Liver (tissue), 3 donors: ENCODE measurements at regions not wholly inside any gene's neighbourhood (a gene's known extent, or its start where the extent isn't known, plus 50 kb on each side); places are given as distances from the start of the nearest gene placed in this dataset.

Experiments
- ATF3 ChIP-seq: IDR thresholded peaks from 2 replicates; pipeline ENCODE4 v1.6.1; 2016; ENCODE audit warnings: antibody characterized with exemption
- CTCF ChIP-seq: fragments of 150-350 bp; IDR thresholded peaks from 2 replicates; pipeline ENCODE4 v1.5.1; 2017; ENCODE audit warnings: improper control_type of control experiment, low read depth, low read length; ENCODE audit not compliant: missing input control
- GABPA ChIP-seq, 2 donors: IDR thresholded peaks in 1 of 2; conservative IDR thresholded peaks in 1 of 2; 2 replicates each; pipeline ENCODE4 v1.6.1; 2016; ENCODE audit warnings: antibody characterized with exemption in 2 of 2, mild to moderate bottlenecking in 1 of 2, moderate library complexity in 1 of 2
- HNF4A ChIP-seq, 2 donors: conservative IDR thresholded peaks; 2 replicates each; pipeline ENCODE4 v1.6.1; 2016; ENCODE audit warnings: antibody characterized with exemption in 2 of 2, mild to moderate bottlenecking in 2 of 2
- JUND ChIP-seq, 2 donors: IDR thresholded peaks; 2 replicates each; pipeline ENCODE4 v1.6.1; 2016; ENCODE audit warnings: antibody characterized with exemption in 2 of 2
- MAX ChIP-seq: IDR thresholded peaks from 2 replicates; pipeline ENCODE4 v1.6.1; 2016; ENCODE audit warnings: antibody characterized with exemption
- NR2F2 ChIP-seq: IDR thresholded peaks from 2 replicates; pipeline ENCODE4 v1.6.1; 2016; ENCODE audit warnings: antibody characterized with exemption
- RAD21 ChIP-seq, 2 donors: IDR thresholded peaks; 2 replicates each; pipeline ENCODE4 v1.6.1; 2016; ENCODE audit warnings: antibody characterized with exemption in 2 of 2, mild to moderate bottlenecking in 2 of 2
- REST ChIP-seq: IDR thresholded peaks from 2 replicates; pipeline ENCODE4 v1.6.1; 2016; ENCODE audit warnings: antibody characterized with exemption, mild to moderate bottlenecking
- SP1 ChIP-seq: IDR thresholded peaks from 2 replicates; pipeline ENCODE4 v1.6.1; 2018; ENCODE audit warnings: antibody characterized with exemption, mild to moderate bottlenecking
- TAF1 ChIP-seq: conservative IDR thresholded peaks from 2 replicates; pipeline ENCODE4 v1.6.1; 2016; ENCODE audit warnings: antibody characterized with exemption, mild to moderate bottlenecking
- YY1 ChIP-seq: IDR thresholded peaks from 2 replicates; pipeline ENCODE4 v1.6.1; 2016; ENCODE audit warnings: antibody characterized with exemption, mild to moderate bottlenecking
- ZBTB33 ChIP-seq: IDR thresholded peaks from 2 replicates; pipeline ENCODE4 v1.6.1; 2016; ENCODE audit warnings: antibody characterized with exemption
- donor health status: healthy.
- donor health status: healthy.

GRCh38 chr9:11821306-11821975, 871.7 kb upstream of the TYRP1 start:
- TF ChIP-seq ZBTB33 (no peak), MAX (no peak), CTCF (no peak), TAF1 (no peak), YY1 (no peak), RAD21 (IDR thresholded peaks at IDR 0.05) (no peak), JUND (IDR thresholded peaks at IDR 0.05) (no peak), REST (no peak), GABPA (IDR thresholded peaks at IDR 0.05 in 1 of 2, conservative IDR thresholded peaks at IDR 0.05 in 1 of 2) (no peak), SP1 (no peak), HNF4A (conservative IDR thresholded peaks at IDR 0.05) (no peak), ATF3 (no peak), NR2F2 (no peak)
